ENCODE measurements at regions not wholly inside any gene's neighbourhood (a gene's known extent, or its start where the extent isn't known, plus 50 kb on each side); places are given as distances from the start of the nearest gene placed in this dataset.

DNA sequence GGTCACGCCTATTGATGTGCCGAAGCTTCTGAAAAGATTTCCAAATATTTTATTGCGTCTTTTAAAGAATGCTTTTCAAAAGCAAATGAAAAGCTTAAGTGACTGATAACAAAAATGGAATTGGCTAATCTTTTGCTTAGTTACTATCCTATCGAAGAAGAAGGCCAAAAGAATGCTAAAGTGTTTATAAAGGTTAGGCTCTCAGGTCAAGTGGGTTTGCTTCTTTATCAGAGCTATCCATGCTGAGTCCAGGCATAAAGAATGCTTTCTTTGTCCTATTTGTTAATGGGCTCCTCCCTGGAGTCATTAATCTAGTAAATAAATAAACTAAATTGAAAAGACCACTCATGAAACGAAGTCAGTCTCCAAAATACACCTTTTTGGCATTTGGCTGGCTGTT lies 133.4 kb upstream of the LYPLAL1 start:
- no peaks in the 10 kb centered on the region for H3K9me3 ChIP-seq (ENCODE audit: control insufficient read depth in 1 of 2, insufficient read depth in 1 of 2, low read depth in 1 of 2, low read length in 2 of 2)
- no TSS peak for BruUV-seq (replicated peaks)
- H4K20me1 ChIP-seq (ENCODE audit: insufficient read depth) = no peaks in the 10 kb centered on the region
- ChIA-PET CTCF (no interaction called here), RAD21 (ENCODE audit: low non-redundant PET in 1 of 2, low total read pairs in 2 of 2, uncharacterized antibody in 2 of 2, unreplicated experiment in 2 of 2) (no interaction called here), POLR2A (no interaction called here)
- H3K36me3 ChIP-seq (ENCODE audit: control insufficient read depth in 1 of 2, insufficient read depth in 2 of 2, low read length in 2 of 2) = no peaks in the 10 kb centered on the region
- H3K4me2 ChIP-seq (ENCODE audit: low read length) = no peak overlapping the region
- H3K4me3 ChIP-seq (replicated peaks in 1 of 2; ENCODE audit: low read depth in 1 of 2, low read length in 2 of 2) = no peak overlapping the region
- H3K9ac ChIP-seq (ENCODE audit: low read length) = no peak overlapping the region
- no peaks in the 10 kb centered on the region for H3K4me1 ChIP-seq (ENCODE audit: control insufficient read depth in 1 of 2, insufficient read depth in 2 of 2, low read length in 2 of 2)
- ATAC-seq (no peak), DNase-seq (ENCODE audit: low read depth, low spot score) (no peak)
- no peaks in the 10 kb centered on the region for H3K9me2 ChIP-seq (ENCODE audit: insufficient read depth)
- H3K27ac ChIP-seq (ENCODE audit: low read depth, low read length) = no peak overlapping the region
- H3K79me2 ChIP-seq (ENCODE audit: insufficient read depth, low read length) = no peaks in the 10 kb centered on the region
- no peaks in the 10 kb centered on the region for H3K27me3 ChIP-seq (ENCODE audit: insufficient read depth, low read length)
- H2AFZ ChIP-seq (ENCODE audit: low read depth, low read length, poor library complexity, severe bottlenecking) = no peak overlapping the region
- TF ChIP-seq POLR2AphosphoS5 (IDR thresholded peaks at IDR 0.05; ENCODE audit: low read depth, low read length) (no peak), ZFX (IDR thresholded peaks at IDR 0.05) (no peak), SIN3A (IDR thresholded peaks at IDR 0.05; ENCODE audit: low read depth) (no peak), JUND (IDR thresholded peaks at IDR 0.05) (no peak), EZH2phosphoT487 (IDR thresholded peaks at IDR 0.05; ENCODE audit: borderline replicate concordance) (no peak), ELF1 (IDR thresholded peaks at IDR 0.05; ENCODE audit: borderline replicate concordance, low read depth) (no peak), ZNF274 (IDR thresholded peaks at IDR 0.05; ENCODE audit: low read depth, low read length) (no peak)
- TF ChIP-seq, protein P1, sequence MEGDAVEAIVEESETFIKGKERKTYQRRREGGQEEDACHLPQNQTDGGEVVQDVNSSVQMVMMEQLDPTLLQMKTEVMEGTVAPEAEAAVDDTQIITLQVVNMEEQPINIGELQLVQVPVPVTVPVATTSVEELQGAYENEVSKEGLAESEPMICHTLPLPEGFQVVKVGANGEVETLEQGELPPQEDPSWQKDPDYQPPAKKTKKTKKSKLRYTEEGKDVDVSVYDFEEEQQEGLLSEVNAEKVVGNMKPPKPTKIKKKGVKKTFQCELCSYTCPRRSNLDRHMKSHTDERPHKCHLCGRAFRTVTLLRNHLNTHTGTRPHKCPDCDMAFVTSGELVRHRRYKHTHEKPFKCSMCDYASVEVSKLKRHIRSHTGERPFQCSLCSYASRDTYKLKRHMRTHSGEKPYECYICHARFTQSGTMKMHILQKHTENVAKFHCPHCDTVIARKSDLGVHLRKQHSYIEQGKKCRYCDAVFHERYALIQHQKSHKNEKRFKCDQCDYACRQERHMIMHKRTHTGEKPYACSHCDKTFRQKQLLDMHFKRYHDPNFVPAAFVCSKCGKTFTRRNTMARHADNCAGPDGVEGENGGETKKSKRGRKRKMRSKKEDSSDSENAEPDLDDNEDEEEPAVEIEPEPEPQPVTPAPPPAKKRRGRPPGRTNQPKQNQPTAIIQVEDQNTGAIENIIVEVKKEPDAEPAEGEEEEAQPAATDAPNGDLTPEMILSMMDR (IDR thresholded peaks at IDR 0.05 in 2 of 3, conservative IDR thresholded peaks at IDR 0.05 in 1 of 3; ENCODE audit: borderline replicate concordance in 1 of 3, insufficient read depth in 1 of 3, low read depth in 2 of 3, low read length in 2 of 3) = no peak
- intact Hi-C loops (cut with micrococcal nuclease) = no loop called here

DNA sequence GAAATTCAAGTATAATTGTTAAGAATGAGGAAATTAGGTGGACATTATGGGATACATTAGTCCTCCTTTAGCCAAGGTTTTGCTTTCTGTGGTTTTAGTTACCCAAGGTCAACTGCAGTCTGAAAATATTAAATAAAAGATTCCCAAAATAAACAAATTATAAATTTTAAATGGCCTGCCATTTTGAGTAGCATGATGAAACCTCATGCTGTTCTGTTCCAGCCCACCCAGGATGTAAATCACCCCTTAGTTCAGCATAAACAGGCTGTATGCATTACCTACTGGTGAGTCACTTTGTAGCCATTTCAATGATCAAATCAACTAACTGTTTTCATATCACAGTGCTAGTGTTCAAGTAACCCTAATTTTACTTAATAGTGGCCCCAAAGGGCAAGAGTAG lies 132.5 kb upstream of the LYPLAL1 start:
- POLR2A ChIA-PET = no interaction called here
- DNase-seq (ENCODE audit: low read depth, low spot score) (no peak), ATAC-seq (no peak)
- TF ChIP-seq ZBTB33 (IDR thresholded peaks at IDR 0.05; ENCODE audit: extremely low read depth, insufficient replicate concordance, low read length) (no peak), POLR2A (IDR thresholded peaks at IDR 0.05; ENCODE audit: borderline replicate concordance, extremely low read depth, insufficient read depth, insufficient read length) (no peak), SRF (IDR thresholded peaks at IDR 0.05; ENCODE audit: low read depth) (no peak), CEBPB (IDR thresholded peaks at IDR 0.05; ENCODE audit: low read depth) (no peak), YY1 (IDR thresholded peaks at IDR 0.05; ENCODE audit: extremely low read depth, insufficient replicate concordance, low read depth, low read length) (no peak), EGR1 (IDR thresholded peaks at IDR 0.05; ENCODE audit: low read depth) (no peak), ELF1 (IDR thresholded peaks at IDR 0.05; ENCODE audit: borderline replicate concordance, low read depth) (no peak), POLR2AphosphoS5 (IDR thresholded peaks at IDR 0.05; ENCODE audit: low read depth, low read length) (no peak), SIN3A (IDR thresholded peaks at IDR 0.05; ENCODE audit: low read depth) (no peak)
- TF ChIP-seq, protein P2, sequence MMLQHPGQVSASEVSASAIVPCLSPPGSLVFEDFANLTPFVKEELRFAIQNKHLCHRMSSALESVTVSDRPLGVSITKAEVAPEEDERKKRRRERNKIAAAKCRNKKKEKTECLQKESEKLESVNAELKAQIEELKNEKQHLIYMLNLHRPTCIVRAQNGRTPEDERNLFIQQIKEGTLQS (IDR thresholded peaks at IDR 0.05) = no peak
- TF ChIP-seq, protein P1 (IDR thresholded peaks at IDR 0.05 in 2 of 3, conservative IDR thresholded peaks at IDR 0.05 in 1 of 3; ENCODE audit: borderline replicate concordance in 1 of 3, insufficient read depth in 1 of 3, low read depth in 2 of 3, low read length in 2 of 3) = no peak

More for the DNA sequence above, 132.5 kb upstream of the LYPLAL1 start:
- H4K20me1 ChIP-seq (ENCODE audit: insufficient read depth) = no peaks in the 10 kb centered on the region
- no peaks in the 10 kb centered on the region for H3K9me3 ChIP-seq (ENCODE audit: control insufficient read depth in 1 of 2, insufficient read depth in 1 of 2, low read depth in 1 of 2, low read length in 2 of 2)
- no peaks in the 10 kb centered on the region for H3K79me2 ChIP-seq (ENCODE audit: insufficient read depth, low read length)
- H3K27ac ChIP-seq (ENCODE audit: low read depth, low read length) = no peak overlapping the region
- intact Hi-C loops (cut with micrococcal nuclease) = no loop called here
- ChIA-PET CTCF (no interaction called here), RAD21 (ENCODE audit: low non-redundant PET in 1 of 2, low total read pairs in 2 of 2, uncharacterized antibody in 2 of 2, unreplicated experiment in 2 of 2) (no interaction called here)
- H3K4me1 ChIP-seq (ENCODE audit: control insufficient read depth in 1 of 2, insufficient read depth in 2 of 2, low read length in 2 of 2) = no peaks in the 10 kb centered on the region
- H3K9me2 ChIP-seq (ENCODE audit: insufficient read depth) = no peaks in the 10 kb centered on the region
- BruUV-seq (replicated peaks) = no TSS peak
- H3K9ac ChIP-seq (ENCODE audit: low read length) = no peak overlapping the region
- no peaks in the 10 kb centered on the region for H3K36me3 ChIP-seq (ENCODE audit: control insufficient read depth in 1 of 2, insufficient read depth in 2 of 2, low read length in 2 of 2)
- H2AFZ ChIP-seq (ENCODE audit: low read depth, low read length, poor library complexity, severe bottlenecking) = no peak overlapping the region
- no peaks in the 10 kb centered on the region for H3K27me3 ChIP-seq (ENCODE audit: insufficient read depth, low read length)
- H3K4me3 ChIP-seq (replicated peaks in 1 of 2; ENCODE audit: low read depth in 1 of 2, low read length in 2 of 2) = no peak overlapping the region
- no peak overlapping the region for H3K4me2 ChIP-seq (ENCODE audit: low read length)
